Muscle layer of colon (tissue), 2 donors: ENCODE measurements at regions not wholly inside any gene's neighbourhood (a gene's known extent, or its start where the extent isn't known, plus 50 kb on each side); places are given as distances from the start of the nearest gene placed in this dataset.

ENCODE experiments used
- H3K27ac ChIP-seq: one replicate; pipeline ENCODE4 v1.7.0; 2013; ENCODE audit warnings: low read depth, mild to moderate bottlenecking, low read length, moderate library complexity
- H3K27me3 ChIP-seq, 2 donors: one replicate each; pipeline ENCODE4 v1.7.0; 2013; ENCODE audit warnings: low read length in 2 of 2, mild to moderate bottlenecking in 2 of 2; ENCODE audit not compliant: insufficient read depth in 2 of 2, control insufficient read depth in 1 of 2
- H3K36me3 ChIP-seq: one replicate; pipeline ENCODE4 v1.7.0; 2013; ENCODE audit warnings: mild to moderate bottlenecking, low read length; ENCODE audit not compliant: insufficient read depth
- H3K4me1 ChIP-seq: one replicate; pipeline ENCODE4 v1.7.0; 2013; ENCODE audit warnings: mild to moderate bottlenecking, low read length; ENCODE audit not compliant: insufficient read depth
- H3K4me3 ChIP-seq, 2 donors: one replicate each; pipeline ENCODE4 v1.7.0; 2013; ENCODE audit warnings: low read length in 2 of 2, low read depth in 1 of 2, mild to moderate bottlenecking in 1 of 2, moderate library complexity in 1 of 2
- H3K9ac ChIP-seq: one replicate; pipeline ENCODE4 v1.7.0; 2013; ENCODE audit warnings: low read length
- H3K9me3 ChIP-seq: one replicate; pipeline ENCODE4 v1.7.0; 2013; ENCODE audit warnings: mild to moderate bottlenecking, low read length
- donor health status: abdominal sarcoma.
- donor health status: Adenocarcinoma of cecum.

GRCh38 chr4:67218883-67219282, 326.4 kb downstream of the CENPC start:
- H3K9me3 ChIP-seq, result no peaks in the 10 kb centered on the region
- no peak overlapping the region for H3K9ac ChIP-seq
- no peaks in the 10 kb centered on the region for H3K4me1 ChIP-seq
- H3K27ac ChIP-seq, result no peak overlapping the region
- no peaks in the 10 kb centered on the region for H3K27me3 ChIP-seq
- H3K4me3 ChIP-seq, result no peak overlapping the region
- no peaks in the 10 kb centered on the region for H3K36me3 ChIP-seq

GRCh38 chr4:67207941-67208441, 337.3 kb downstream of the CENPC start:
- Histone ChIP-seq H3K27ac (no peak overlapping the region), H3K4me3 (no peak overlapping the region), H3K36me3 (no peaks in the 10 kb centered on the region), H3K9ac (no peak overlapping the region), H3K4me1 (no peaks in the 10 kb centered on the region), H3K9me3 (no peaks in the 10 kb centered on the region), H3K27me3 (no peaks in the 10 kb centered on the region)

- H3K4me1 ChIP-seq, result no peaks in the 10 kb centered on the region
- no peak overlapping the region for H3K9ac ChIP-seq
- H3K9me3 ChIP-seq, result no peaks in the 10 kb centered on the region
- no peak overlapping the region for H3K27ac ChIP-seq
- H3K27me3 ChIP-seq, result no peaks in the 10 kb centered on the region
- H3K4me3 ChIP-seq, result no peak overlapping the region
- no peaks in the 10 kb centered on the region for H3K36me3 ChIP-seq
Measured at GRCh38 chr4:67204441-67204840, 340.9 kb downstream of the CENPC start.

- Histone ChIP-seq H3K36me3 (no peaks in the 10 kb centered on the region), H3K4me1 (no peaks in the 10 kb centered on the region), H3K27me3 (no peaks in the 10 kb centered on the region), H3K9me3 (no peaks in the 10 kb centered on the region), H3K4me3 (no peak overlapping the region), H3K9ac (no peak overlapping the region), H3K27ac (no peak overlapping the region)
Measured at GRCh38 chr4:67201334-67201733, 344.0 kb downstream of the CENPC start.

- H3K4me3 ChIP-seq, result no peak overlapping the region
- H3K9me3 ChIP-seq, result no peaks in the 10 kb centered on the region
- no peaks in the 10 kb centered on the region for H3K27me3 ChIP-seq
- no peaks in the 10 kb centered on the region for H3K4me1 ChIP-seq
- no peak overlapping the region for H3K9ac ChIP-seq
- H3K36me3 ChIP-seq, result no peaks in the 10 kb centered on the region
- H3K27ac ChIP-seq, result no peak overlapping the region
Measured at GRCh38 chr4:67198727-67199126, 346.6 kb downstream of the CENPC start.

- Histone ChIP-seq H3K27me3 (no peaks in the 10 kb centered on the region), H3K36me3 (no peaks in the 10 kb centered on the region), H3K4me1 (no peaks in the 10 kb centered on the region), H3K27ac (no peak overlapping the region), H3K9me3 (no peaks in the 10 kb centered on the region), H3K9ac (no peak overlapping the region), H3K4me3 (no peak overlapping the region)
Measured at GRCh38 chr4:67167849-67168248, 377.5 kb downstream of the CENPC start.

- Histone ChIP-seq H3K4me3 (no peak overlapping the region), H3K9me3 (no peaks in the 10 kb centered on the region), H3K36me3 (no peaks in the 10 kb centered on the region), H3K27me3 (no peaks in the 10 kb centered on the region), H3K4me1 (no peaks in the 10 kb centered on the region), H3K27ac (no peak overlapping the region), H3K9ac (no peak overlapping the region)
Measured at GRCh38 chr4:67162690-67163089, 382.6 kb downstream of the CENPC start.

GRCh38 chr4:67161311-67161710, 384.0 kb downstream of the CENPC start:
- no peak overlapping the region for H3K27ac ChIP-seq
- H3K27me3 ChIP-seq, result no peaks in the 10 kb centered on the region
- no peaks in the 10 kb centered on the region for H3K9me3 ChIP-seq
- no peaks in the 10 kb centered on the region for H3K4me1 ChIP-seq
- no peaks in the 10 kb centered on the region for H3K36me3 ChIP-seq
- no peak overlapping the region for H3K9ac ChIP-seq
- no peak overlapping the region for H3K4me3 ChIP-seq

GRCh38 chr4:67160394-67160793, 384.9 kb downstream of the CENPC start:
- no peaks in the 10 kb centered on the region for H3K27me3 ChIP-seq
- H3K9ac ChIP-seq, result no peak overlapping the region

GRCh38 chr4:67158666-67159065, 386.6 kb downstream of the CENPC start:
- no peaks in the 10 kb centered on the region for H3K9me3 ChIP-seq
- no peaks in the 10 kb centered on the region for H3K4me1 ChIP-seq
- H3K27ac ChIP-seq, result no peak overlapping the region
- no peaks in the 10 kb centered on the region for H3K27me3 ChIP-seq
- H3K4me3 ChIP-seq, result no peak overlapping the region
- no peaks in the 10 kb centered on the region for H3K36me3 ChIP-seq
- H3K9ac ChIP-seq, result no peak overlapping the region

More at GRCh38 chr4:67160394-67160793, 384.9 kb downstream of the CENPC start:
- Histone ChIP-seq H3K4me1 (no peaks in the 10 kb centered on the region), H3K27ac (no peak overlapping the region), H3K4me3 (no peak overlapping the region), H3K36me3 (no peaks in the 10 kb centered on the region), H3K9me3 (no peaks in the 10 kb centered on the region)

- Histone ChIP-seq H3K27me3 (no peaks in the 10 kb centered on the region), H3K9me3 (no peaks in the 10 kb centered on the region), H3K4me3 (no peak overlapping the region), H3K9ac (no peak overlapping the region), H3K4me1 (no peaks in the 10 kb centered on the region), H3K36me3 (no peaks in the 10 kb centered on the region), H3K27ac (no peak overlapping the region)
Measured at GRCh38 chr4:67152976-67153375, 392.3 kb downstream of the CENPC start.

GRCh38 chr4:67151376-67152343, 393.6 kb downstream of the CENPC start:
- H3K9ac ChIP-seq, result no peak overlapping the region
- H3K36me3 ChIP-seq, result no peaks in the 10 kb centered on the region
- no peak overlapping the region for H3K4me3 ChIP-seq
- H3K27me3 ChIP-seq, result no peaks in the 10 kb centered on the region
- H3K4me1 ChIP-seq, result no peaks in the 10 kb centered on the region
- no peak overlapping the region for H3K27ac ChIP-seq
- no peaks in the 10 kb centered on the region for H3K9me3 ChIP-seq
